Jurkat, Clone E6-1 (cell line): ENCODE measurements at regions not wholly inside any gene's neighbourhood (a gene's known extent, or its start where the extent isn't known, plus 50 kb on each side); places are given as distances from the start of the nearest gene placed in this dataset.

Experiments used
- DNase-seq: peaks from one replicate; pipeline ENCODE4 v3.0.0-alpha.2; 2011; ENCODE audit warnings: low read depth, low spot score
- H3K4me3 ChIP-seq: 2 replicates; pipeline ENCODE4 v1.5.1; 2011; ENCODE audit warnings: mild to moderate bottlenecking, low read length, control low read depth, moderate library complexity

DNA sequence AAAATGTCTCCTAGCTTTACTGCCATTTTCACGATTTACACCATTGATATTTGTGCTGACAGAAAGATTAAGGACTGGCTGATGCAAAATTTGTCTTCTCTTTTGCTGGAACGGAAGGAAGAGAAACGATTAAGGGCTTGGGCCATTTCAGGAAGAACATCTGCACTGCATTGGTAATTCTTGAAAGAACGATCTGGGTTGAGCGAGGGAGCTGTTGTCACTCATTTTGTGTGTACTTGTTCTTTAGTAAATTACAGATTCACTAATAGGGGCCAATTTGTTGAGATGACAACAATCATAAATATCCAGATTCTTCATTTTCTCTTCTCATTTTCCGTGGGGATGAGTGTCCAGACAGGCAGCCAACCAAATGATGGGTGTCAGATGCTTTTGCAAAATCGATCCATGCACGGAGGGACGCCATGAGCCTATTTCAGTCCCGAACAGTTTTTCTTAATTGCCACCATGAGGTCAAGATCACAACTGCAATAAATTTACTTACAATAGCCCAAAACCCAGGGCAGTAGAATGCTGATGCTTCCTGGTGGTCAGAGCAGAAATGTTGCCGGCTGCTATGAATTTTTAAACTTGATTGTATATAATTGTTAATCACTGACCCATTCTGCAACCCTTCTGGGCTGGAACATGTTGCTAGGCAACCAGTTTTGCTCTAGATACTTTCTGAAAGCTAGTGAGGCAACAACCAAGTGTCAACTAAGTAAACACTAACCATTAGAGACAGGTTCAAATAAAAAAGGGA, 132.4 kb upstream of the TIAM1 start:
- no peak for DNase-seq
- H3K4me3 ChIP-seq, result no peak overlapping the region

DNA sequence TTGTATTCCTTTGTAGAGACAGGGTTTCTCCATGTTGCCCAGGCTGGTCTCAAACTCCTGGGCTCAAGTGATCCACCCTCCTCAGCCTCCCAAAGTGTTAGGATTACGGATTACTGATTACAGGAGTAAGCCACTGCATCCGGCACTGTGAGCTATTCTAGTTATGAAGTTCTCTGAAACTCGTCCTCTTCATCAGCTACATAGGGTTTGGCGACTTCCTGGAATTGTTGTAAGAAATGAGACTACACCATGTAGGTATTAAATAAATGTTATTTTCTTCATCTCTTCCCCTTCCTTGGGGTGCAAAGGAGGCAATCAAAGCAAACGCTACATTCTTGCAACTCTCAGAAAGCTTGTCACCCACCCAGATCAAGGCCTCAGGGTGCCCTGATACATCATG, 131.2 kb upstream of the TIAM1 start:
- H3K4me3 ChIP-seq, result no peak overlapping the region
- no peak for DNase-seq

DNA sequence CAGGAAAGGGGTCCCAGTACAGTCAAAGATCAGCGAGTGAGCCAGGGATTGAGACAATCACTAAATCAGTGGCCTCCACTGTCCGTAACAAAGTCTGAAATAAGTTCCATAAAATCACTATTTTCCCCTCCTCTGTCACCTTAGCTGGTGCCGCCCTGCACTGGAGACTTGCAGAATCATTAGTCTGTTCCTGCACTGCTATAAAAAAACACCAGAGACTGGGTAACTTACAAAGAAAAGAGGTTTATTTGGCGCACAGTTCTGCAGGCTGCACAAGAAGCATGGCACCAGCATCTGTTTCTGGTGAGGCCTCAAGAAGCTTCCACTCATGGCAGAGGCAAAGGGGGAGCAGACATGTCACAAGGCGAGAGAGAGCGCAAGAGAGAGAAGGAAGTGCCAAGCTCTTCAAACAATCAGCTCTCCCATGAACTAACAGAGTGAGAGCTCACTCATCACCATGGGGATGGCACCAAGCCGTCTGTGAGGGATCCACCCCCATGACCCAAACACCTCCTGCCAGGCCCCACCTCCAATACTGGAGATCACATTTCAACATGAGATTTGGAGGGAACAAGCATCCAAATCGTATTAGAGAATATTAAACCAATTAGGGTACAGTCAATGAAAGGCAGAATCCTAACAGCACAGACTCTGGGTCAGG, 129.8 kb upstream of the TIAM1 start:
- DNase-seq, result no peak
- no peak overlapping the region for H3K4me3 ChIP-seq

DNA sequence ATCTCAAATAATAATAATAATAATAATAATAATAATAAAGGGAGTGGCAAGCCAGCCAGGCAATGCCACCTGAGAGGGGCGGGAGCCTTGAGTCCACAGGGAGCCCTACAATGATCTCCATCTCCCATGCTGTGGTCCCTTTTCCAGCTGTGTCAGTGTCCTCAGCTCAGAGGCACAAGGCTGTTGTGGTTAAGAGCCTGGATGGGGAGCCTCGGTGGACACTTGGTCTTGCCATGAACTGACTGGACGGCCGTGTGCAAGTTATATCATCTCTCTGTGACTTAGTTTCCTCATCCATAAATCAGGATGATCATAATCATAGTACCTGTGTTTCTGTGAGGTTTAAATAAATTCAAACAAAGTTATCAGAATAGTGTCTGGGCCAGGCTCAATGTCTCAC, 127.8 kb upstream of the TIAM1 start:
- no peak for DNase-seq
- H3K4me3 ChIP-seq, result no peak overlapping the region

DNA sequence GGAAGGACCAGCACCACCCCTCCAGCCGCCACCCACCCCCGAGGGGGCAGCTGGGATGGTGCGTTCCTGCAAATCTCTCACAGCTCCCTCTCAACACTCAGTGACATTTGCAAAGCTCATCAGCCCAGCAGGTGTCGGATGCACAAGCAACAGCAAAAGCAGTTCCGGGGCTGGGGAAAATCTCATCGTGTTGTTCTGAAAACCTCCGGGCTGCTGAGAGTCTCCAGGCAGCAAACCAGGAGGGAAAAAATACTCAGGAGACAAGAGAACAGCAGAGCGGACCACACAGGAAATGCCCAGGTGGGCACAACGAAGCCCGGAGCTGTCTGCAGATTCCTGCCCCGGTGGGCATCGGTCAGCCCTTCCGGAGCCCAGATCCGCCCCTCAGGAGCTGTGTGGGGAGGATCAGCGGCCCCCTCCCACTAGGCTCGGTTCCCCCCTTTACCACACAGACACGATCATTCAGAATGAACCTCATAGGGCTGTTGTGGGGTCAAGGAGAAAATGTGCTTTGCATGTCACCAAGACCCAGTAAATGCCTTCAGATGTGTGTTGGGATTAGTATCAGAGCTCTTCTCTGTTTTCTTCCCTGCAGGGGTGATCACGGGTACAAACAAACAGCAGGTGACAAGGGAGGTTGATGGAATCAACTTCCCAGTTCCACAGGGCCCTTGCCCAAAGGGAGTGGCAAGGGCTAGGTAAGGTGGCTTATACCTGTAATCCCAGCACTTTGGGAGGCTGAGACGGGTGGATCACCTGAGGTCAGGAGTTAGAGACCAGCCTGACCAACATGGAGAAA, 127.0 kb upstream of the TIAM1 start:
- no peak for DNase-seq
- no peak overlapping the region for H3K4me3 ChIP-seq

DNA sequence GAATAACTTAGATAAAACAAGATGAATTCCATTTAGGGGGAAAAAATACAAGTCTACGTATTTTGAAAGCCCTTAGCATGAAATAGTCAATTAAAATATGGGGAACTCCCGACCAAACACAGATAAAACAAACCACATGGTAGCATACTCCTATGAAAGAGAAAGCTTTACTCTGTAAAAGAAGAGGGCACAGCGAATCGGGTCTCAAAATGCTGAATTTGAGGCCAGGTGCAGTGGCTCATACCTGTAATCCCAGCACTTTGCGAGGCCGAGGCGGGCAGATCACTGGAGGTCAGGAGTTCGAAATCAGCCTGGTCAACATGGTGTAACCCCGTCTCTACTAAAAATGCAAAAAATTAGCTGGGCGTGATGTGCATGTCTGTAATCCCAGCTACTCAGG, 116.9 kb upstream of the TIAM1 start:
- no peak for DNase-seq
- no peak overlapping the region for H3K4me3 ChIP-seq

DNA sequence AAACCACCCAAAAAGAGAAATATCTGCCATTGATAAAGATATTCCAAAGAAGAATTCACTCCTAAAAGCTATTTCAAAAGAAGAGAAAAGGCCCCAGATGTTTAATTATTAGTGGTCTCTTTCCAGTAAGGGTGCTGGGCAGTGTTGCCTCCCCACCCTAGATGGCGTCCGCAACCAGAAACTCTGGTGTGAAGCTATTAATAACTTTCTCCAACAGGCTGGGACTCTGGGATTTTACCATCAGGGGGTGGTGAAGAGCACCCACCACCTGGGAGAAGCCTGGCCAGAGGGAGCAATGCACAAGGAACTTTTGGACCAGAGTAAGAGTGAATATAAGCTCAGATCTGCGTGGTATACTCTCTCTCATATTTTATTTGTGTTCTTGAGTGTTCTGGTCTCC, 115.4 kb upstream of the TIAM1 start:
- no peak for DNase-seq
- no peak overlapping the region for H3K4me3 ChIP-seq

DNA sequence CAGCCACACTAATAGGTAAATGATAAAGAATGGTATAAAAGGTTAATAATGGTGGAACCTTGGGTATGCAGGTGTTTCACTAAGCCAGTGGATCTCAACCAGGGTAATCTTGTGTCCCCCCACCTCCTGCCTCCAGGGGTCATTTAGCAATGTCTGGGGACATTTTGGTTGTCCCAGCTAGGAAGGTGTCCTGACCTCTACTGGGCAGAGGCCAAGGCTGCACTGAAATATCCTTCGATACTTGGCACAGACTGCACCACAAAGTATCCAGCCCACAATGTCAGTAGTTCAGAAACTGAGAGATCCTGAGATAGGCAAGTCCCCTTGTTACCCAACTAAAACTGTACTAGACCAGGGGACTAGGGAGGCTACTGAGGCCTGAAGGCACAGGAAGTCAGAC, 113.6 kb upstream of the TIAM1 start:
- no peak overlapping the region for H3K4me3 ChIP-seq
- peak; percentile 6 for DNase-seq

DNA sequence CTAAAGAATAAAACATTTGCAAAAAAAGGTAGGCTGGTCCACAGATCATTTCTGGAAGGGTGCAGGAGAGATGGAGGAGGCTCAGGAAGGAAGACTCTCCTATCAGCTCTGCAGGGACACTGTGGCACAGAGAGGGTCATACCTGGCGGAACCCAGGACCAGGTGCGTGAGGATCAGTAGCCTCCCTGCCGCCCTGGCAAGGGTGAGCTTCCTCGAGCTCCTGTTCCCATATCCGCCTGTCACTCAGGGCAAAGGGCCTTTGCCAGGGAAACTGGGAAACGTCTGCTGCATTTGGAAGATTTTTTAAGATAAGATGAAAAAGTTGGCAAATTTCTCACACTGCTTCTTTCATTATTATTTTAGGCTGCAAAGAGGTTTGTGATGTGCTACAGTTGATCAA, 112.1 kb upstream of the TIAM1 start:
- no peak overlapping the region for H3K4me3 ChIP-seq

DNA sequence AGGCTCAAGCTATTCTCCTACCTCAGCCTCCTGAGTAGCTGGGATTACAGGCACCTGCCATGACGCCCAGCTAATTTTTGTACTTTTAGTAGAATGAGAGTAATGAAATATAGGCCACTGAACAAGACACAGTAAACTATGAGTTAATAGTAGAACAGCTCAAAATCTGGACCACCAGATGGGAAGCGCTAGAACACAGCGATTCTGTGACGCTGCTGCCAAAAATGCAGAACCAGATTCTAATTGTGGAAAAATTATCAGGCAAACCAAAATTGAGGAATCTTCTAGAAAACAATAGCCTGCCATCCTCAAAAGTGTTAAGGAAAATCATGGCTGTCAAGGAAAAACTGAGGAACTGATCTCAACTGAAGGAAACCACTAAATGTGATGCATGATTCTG, 111.4 kb upstream of the TIAM1 start:
- H3K4me3 ChIP-seq, result no peak overlapping the region
- no peak for DNase-seq

More for the DNA sequence above, 112.1 kb upstream of the TIAM1 start:
- DNase-seq, result no peak

DNA sequence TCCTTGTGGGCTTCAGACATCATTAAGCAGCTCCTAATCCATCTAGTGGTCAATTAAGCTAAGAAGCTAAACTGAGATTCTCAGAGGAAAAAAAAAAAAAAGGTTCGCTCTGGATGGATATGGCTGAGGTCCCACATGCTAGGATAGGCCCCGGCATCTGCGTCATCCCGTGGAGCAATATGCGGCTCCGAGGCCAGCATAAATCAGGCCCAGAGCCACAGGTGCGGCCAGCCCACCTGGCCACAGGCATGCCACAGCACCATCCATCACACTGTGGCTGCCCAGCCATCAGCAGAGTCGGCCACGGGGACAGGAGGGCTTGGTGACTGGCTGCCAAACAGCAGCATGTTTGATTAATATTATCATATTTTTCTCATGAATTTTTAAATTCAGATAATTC, 106.9 kb upstream of the TIAM1 start:
- DNase-seq, result no peak

DNA sequence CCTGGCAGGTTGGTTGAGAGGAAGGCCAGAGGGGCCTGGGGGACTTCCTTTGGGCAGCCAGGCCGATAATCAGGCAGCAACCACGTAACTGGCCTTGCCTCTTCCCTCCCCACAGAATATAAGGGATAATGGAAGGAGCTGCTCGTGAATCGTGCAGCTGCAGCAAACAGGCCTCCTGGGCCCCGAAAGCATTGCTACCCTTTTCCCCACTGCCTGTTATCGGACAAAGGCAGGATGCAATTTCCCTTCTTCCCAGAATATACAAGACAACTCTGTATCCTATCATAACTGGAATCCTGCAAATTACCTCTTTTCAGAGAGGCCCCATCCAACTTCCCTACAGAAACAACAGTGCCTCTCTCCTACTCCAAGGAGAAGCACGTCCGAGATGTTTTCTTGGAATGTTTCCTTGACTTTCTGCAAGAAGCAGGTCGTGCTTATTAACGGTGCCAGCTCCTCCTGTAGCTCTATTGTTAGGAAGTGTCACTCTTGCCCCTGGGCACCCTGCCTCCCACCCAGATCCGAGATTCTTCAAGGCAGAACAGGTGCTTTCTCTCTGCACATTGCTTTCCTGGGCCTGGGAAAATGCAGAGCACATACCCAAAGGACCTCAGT, 106.0 kb upstream of the TIAM1 start:
- H3K4me3 ChIP-seq, result no peak overlapping the region
- DNase-seq, result no peak

More for the DNA sequence above, 106.9 kb upstream of the TIAM1 start:
- H3K4me3 ChIP-seq, result no peak overlapping the region

DNA sequence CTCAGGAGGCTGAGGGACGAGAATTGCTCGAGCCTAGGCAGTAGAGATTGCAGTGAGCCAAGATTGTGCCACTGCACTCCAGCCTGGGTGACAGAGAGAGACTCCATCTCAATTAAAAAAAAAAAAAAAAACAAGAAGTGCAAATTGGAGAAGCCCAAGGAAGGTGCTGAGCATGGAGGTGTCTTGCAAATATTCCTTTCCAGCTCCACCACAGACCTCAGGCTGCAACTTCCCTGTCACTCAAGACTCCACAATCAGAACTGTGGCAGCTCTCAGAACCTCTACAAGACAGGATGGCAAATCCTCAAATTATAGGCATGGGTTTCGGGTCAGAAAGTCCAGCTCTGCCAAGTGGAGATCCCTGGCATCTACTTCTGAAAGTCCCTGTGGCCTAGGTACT, 104.4 kb upstream of the TIAM1 start:
- no peak for DNase-seq
- no peak overlapping the region for H3K4me3 ChIP-seq

DNA sequence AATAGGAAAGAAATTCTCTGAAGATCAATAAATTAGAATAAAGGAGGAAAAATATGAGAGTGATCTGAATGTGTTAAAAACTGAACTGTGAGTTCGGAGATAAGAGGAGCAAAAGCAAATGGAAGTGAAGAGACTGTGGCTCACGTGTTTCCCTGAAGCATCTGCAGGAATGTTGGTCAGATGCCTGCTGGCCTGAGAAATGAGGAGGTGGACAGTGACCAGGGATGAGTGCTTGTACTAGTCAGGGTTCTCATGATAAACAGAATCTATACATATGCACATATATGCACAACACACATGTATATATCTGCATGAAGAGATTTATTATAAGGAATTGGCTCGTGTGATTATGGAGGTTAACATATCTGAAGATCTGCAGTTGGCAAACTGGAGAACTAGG, 103.4 kb upstream of the TIAM1 start:
- no peak overlapping the region for H3K4me3 ChIP-seq
- DNase-seq, result no peak

DNA sequence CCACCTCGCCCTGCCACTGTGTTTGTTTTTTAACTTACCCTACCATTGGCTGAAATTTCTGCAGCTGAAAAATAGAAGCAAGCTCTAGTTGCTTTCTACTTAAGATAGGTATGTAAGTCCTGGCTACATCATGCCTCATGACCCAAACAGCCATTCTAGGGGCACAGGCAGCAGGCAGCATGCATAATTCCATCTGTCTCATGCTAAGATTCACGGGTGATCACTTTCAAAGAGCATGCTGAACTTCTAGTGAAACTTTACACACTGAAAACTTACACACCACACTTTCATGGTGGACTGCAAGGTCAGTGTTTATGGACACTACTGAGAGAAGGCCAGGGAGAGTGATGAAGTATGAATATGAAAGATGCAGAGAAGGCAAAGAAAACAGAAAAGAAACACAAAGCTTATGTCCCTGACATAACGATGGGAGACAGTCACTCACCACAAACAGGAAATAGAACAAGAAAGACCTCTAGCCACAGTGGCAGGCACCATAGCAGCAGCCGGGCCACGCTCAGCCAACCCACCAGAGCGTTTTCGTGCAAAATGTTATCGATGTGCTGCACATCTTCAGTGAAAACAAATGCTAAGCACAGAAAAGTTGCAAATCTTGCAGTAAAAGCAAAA, 102.3 kb upstream of the TIAM1 start:
- peak overlapping the region; percentile 32 for H3K4me3 ChIP-seq
- peak; percentile 71 for DNase-seq

DNA sequence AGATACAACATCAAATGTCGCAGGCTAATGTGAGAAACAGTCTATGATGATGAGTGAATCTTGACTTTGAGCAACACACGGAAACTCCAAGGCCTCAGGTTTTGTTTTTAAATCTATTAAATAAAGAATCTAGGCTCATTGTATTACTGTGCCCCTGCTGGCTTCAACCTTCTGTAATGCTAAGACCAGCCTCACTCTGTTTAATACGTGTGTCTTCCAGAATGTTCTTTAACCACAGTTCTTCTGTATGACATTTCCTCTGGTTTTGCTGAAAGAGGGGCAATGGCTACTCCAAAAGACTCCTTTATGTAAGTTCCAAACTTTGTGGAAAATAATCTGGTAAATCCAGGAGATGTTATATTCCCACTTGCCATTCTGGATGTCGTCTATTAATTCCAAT, 101.1 kb upstream of the TIAM1 start:
- no peak for DNase-seq
- no peak overlapping the region for H3K4me3 ChIP-seq

DNA sequence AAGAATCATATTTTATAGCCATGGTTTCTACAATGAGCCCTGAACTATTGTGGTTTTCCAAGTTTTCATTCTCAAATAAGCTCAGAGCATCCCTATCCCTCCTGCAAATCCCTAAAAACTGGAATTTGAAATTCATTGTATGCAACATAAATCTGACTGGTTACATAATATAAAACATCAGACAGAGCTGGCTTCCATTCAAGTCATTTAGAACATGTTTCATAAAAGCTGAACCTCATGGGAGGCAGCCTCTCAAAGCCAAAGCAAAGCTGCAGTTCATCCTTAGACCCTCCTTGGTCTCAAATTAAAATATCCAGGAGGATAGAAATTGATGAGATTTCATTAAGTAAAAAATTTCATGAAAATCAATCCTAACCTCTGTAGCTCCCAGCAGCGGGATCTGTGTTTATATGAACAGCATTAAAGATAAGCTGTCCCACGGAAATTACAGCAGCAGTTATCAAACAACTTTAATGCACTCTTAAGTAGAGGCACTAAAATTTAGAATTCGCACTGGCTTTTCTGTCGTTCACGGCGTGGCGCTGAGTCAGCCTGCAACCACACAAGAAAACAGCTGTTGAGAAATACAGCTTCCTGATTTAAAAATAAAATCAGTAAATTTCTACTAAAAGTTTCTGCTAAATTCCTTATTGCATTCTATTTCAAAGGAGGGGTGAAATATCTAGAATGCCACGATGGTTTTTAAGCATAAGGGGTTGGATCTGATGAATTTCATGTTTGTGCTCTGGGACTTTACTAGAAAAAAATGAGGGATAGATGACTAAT, 99.9 kb upstream of the TIAM1 start:
- no peak overlapping the region for H3K4me3 ChIP-seq
- DNase-seq, result no peak

DNA sequence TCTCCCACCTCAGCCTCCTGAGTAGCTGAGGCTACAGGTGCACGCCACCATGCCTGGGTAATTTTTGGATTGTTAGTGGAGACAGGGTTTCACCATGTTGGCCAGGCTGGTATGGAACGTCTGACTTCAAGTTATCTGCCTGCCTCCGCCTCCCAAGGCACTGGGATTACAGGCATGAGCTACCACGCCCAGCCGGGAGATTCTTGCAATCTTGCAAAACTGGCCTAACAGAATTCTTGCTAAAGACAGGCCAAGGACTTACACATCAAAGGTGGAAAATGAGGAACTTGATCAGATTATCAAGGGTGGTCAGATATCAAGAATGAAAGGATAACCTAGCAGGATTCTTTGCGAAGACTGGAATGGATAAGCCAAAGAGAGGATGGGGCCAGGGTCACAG, 98.3 kb upstream of the TIAM1 start:
- H3K4me3 ChIP-seq, result no peak overlapping the region
- no peak for DNase-seq

DNA sequence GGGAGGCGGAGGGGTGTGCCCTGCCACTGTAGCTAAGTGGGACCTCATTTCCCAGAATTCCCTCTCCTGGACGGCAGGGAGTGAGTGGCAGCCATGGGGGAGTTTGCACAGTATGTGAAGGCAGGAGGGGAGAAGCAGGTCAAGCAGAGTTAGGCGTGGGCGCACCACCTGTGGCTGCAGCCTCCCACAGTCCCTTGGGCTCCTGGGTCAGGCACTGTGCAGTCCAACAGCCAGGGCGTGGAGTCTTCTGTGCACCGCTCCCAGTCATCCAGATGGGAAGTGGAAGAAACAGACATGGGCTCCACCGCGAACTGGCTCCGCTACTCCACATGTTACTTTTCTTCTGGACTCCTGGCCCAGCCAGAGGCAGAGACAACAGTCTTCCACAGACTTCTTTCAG, 85.4 kb upstream of the TIAM1 start:
- no peak overlapping the region for H3K4me3 ChIP-seq

More for the DNA sequence above, 85.4 kb upstream of the TIAM1 start:
- DNase-seq, result no peak
